ENCODE measurements at regions not wholly inside any gene's neighbourhood (a gene's known extent, or its start where the extent isn't known, plus 50 kb on each side); places are given as distances from the start of the nearest gene placed in this dataset.

DNA sequence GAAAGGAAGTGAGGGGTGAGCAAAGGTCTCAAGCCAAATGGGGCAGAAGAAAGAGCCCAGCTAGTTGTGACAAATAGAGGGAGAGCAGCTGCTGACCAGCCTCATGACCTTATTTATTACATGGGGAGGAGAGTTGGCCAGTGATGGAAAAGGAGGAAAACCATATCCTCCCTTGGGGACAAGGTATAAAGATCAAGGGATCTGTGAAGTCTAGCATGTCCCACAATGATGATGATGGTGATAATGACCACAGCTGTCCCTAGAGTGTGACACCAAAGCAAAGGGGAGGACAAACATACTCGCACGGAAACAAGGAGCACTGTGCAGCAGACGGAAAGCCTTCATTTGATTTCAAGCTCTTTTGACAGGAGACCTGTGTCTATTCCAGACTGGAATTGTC, 190.4 kb upstream of the MCHR2 start:
- TF ChIP-seq EP300 (IDR thresholded peaks at IDR 0.05) (no peak), POLR2A (IDR thresholded peaks at IDR 0.05; ENCODE audit: low read depth) (no peak)
- TF ChIP-seq, protein P1, sequence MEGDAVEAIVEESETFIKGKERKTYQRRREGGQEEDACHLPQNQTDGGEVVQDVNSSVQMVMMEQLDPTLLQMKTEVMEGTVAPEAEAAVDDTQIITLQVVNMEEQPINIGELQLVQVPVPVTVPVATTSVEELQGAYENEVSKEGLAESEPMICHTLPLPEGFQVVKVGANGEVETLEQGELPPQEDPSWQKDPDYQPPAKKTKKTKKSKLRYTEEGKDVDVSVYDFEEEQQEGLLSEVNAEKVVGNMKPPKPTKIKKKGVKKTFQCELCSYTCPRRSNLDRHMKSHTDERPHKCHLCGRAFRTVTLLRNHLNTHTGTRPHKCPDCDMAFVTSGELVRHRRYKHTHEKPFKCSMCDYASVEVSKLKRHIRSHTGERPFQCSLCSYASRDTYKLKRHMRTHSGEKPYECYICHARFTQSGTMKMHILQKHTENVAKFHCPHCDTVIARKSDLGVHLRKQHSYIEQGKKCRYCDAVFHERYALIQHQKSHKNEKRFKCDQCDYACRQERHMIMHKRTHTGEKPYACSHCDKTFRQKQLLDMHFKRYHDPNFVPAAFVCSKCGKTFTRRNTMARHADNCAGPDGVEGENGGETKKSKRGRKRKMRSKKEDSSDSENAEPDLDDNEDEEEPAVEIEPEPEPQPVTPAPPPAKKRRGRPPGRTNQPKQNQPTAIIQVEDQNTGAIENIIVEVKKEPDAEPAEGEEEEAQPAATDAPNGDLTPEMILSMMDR (IDR thresholded peaks at IDR 0.05): no peak

All from esophagus muscularis mucosa (tissue), 4 donors.